AG04449 (cell line): ENCODE measurements at regions not wholly inside any gene's neighbourhood (a gene's known extent, or its start where the extent isn't known, plus 50 kb on each side); places are given as distances from the start of the nearest gene placed in this dataset.

ENCODE experiments used
- CTCF ChIA-PET: fragments of 350-600 bp; formaldehyde crosslinking; extraction: SDS; loops from one replicate; lab custom pipeline; 2021; ENCODE audit warnings: antibody characterized with exemption; lab: Yijun Ruan, JAX
- POLR2A ChIA-PET: fragments of 400-600, 350-600 bp; formaldehyde crosslinking; extraction: SDS; loops from one replicate; lab custom pipeline; 2020; ENCODE audit warnings: antibody characterized with exemption, inconsistent platforms; lab: Yijun Ruan, JAX
- DNase-seq: peaks from one replicate; pipeline ENCODE4 v3.0.0-alpha.2; 2010; ENCODE audit warnings: low read depth, low spot score
- H3K4me3 ChIP-seq: 2 replicates; pipeline ENCODE4 v1.5.1; 2011; ENCODE audit warnings: low read depth, mild to moderate bottlenecking, control low read depth, low read length
- CTCF ChIP-seq: IDR thresholded peaks from one replicate; pipeline ENCODE4 v1.5.1; 2011; ENCODE audit warnings: mild to moderate bottlenecking, moderate library complexity, low read length, control low read depth, inconsistent platforms; ENCODE audit not compliant: insufficient read depth; ENCODE audit errors: missing control alignments

- no peak for TF ChIP-seq CTCF
- CTCF ChIA-PET, result no interaction called here
Measured at GRCh38 chr15:96737408-96737807, 406.9 kb downstream of the NR2F2 start.

GRCh38 chr15:96746665-96747064 lies 416.2 kb downstream of the NR2F2 start:
- ChIA-PET CTCF (no interaction called here), POLR2A (no interaction called here)

More at GRCh38 chr15:96737408-96737807, 406.9 kb downstream of the NR2F2 start:
- no peak overlapping the region for H3K4me3 ChIP-seq
- DNase-seq, result no peak
- POLR2A ChIA-PET, result no interaction called here

GRCh38 chr15:96747291-96747690 lies 416.8 kb downstream of the NR2F2 start:
- H3K4me3 ChIP-seq, result no peak overlapping the region
- DNase-seq, result no peak
- no peak for TF ChIP-seq CTCF
- ChIA-PET CTCF (no interaction called here), POLR2A (no interaction called here)

More at GRCh38 chr15:96746665-96747064, 416.2 kb downstream of the NR2F2 start:
- no peak overlapping the region for H3K4me3 ChIP-seq
- DNase-seq, result no peak
- no peak for TF ChIP-seq CTCF

- TF ChIP-seq CTCF, result no peak
- H3K4me3 ChIP-seq, result no peak overlapping the region
- ChIA-PET POLR2A (no interaction called here), CTCF (no interaction called here)
- DNase-seq, result no peak
Measured at GRCh38 chr15:96750361-96750760, 419.9 kb downstream of the NR2F2 start.

GRCh38 chr15:96756146-96756545 lies 425.6 kb downstream of the NR2F2 start:
- no peak for DNase-seq
- CTCF ChIA-PET, result no interaction called here
- no peak overlapping the region for H3K4me3 ChIP-seq
- POLR2A ChIA-PET, result no interaction called here
- TF ChIP-seq CTCF, result no peak

- ChIA-PET POLR2A (no interaction called here), CTCF (no interaction called here)
- DNase-seq, result no peak
- TF ChIP-seq CTCF, result no peak
- H3K4me3 ChIP-seq, result no peak overlapping the region
Measured at GRCh38 chr15:96756656-96757055, 426.2 kb downstream of the NR2F2 start.

GRCh38 chr15:96762566-96762965 lies 432.1 kb downstream of the NR2F2 start:
- CTCF ChIA-PET, result no interaction called here
- DNase-seq, result no peak
- no peak overlapping the region for H3K4me3 ChIP-seq
- POLR2A ChIA-PET, result no interaction called here
- no peak for TF ChIP-seq CTCF
